Thyroid gland (tissue), 4 donors: ENCODE measurements at regions not wholly inside any gene's neighbourhood (a gene's known extent, or its start where the extent isn't known, plus 50 kb on each side); places are given as distances from the start of the nearest gene placed in this dataset.

Experiments used
- DNase-seq, 2 donors: peaks; one replicate each; pipeline ENCODE4 v3.0.0-alpha.2; 2019
- H3K27ac ChIP-seq, 3 donors: fragments of 200-600 bp; sonication (generic); 1 replicate in 2 of 3; 2 replicates in 1 of 3; pipeline ENCODE4 v1.5.1; 2016 to 2019; ENCODE audit warnings: mild to moderate bottlenecking in 1 of 3, moderate library complexity in 1 of 3
- H3K27me3 ChIP-seq: fragments of 200-600 bp; sonication (generic); one replicate; pipeline ENCODE4 v1.5.1; 2019
- H3K36me3 ChIP-seq, 2 donors: fragments of 200-600 bp; sonication (generic); one replicate each; pipeline ENCODE4 v1.5.1; 2016 to 2019
- H3K4me1 ChIP-seq, 2 donors: fragments of 200-600 bp; sonication (generic); one replicate each; pipeline ENCODE4 v1.5.1; 2017 to 2019
- H3K4me3 ChIP-seq, 3 donors: fragments of 200-600 bp; sonication (generic); replicated peaks in 1 of 3; 1 replicate in 2 of 3; 2 replicates in 1 of 3; pipeline ENCODE4 v1.5.1; 2016; ENCODE audit warnings: mild to moderate bottlenecking in 1 of 3
- H3K9me3 ChIP-seq: fragments of 200-600 bp; sonication (generic); one replicate; pipeline ENCODE4 v1.5.1; 2017
- CTCF ChIP-seq, 6 experiments: fragments of 200-600 bp in 3 of 6; fragments of 450-650 bp in 3 of 6; sonication (generic) in 3 of 6; IDR thresholded peaks; one replicate each; pipeline ENCODE4 v1.5.1; 2016 to 2019; ENCODE audit warnings: antibody characterized with exemption in 6 of 6, mild to moderate bottlenecking in 2 of 6, inconsistent platforms in 1 of 6, moderate library complexity in 1 of 6
- POLR2A ChIP-seq, 2 donors: fragments of 450-650 bp; IDR thresholded peaks; one replicate each; pipeline ENCODE4 v1.6.1; 2017; ENCODE audit warnings: antibody characterized with exemption in 2 of 2, mild to moderate bottlenecking in 2 of 2, moderate library complexity in 1 of 2
- WGBS, 2 donors: methylation state at CpG; one replicate each; pipeline ENCODE4 v1.1.5; 2017; 5-methylcytosine and 5-hydroxymethylcytosine counted together
- intact Hi-C: fragments of 100-400 bp; cut with DNase I; formaldehyde crosslinking; loops from one replicate; pipeline ENCODE4 v1.15.1; 2023

GRCh38 chr6:132962936-132963868, 148.8 kb downstream of the RPS12 start:
- 67 to 70% methylated on average over 7 of the region's 7 CpGs for WGBS, 2 donors
- H3K36me3 ChIP-seq, result no peaks in the 10 kb centered on the region
- TF ChIP-seq CTCF (IDR thresholded peaks at IDR 0.05), result peak; percentile 30 to 80 (median 72)
- TF ChIP-seq POLR2A (IDR thresholded peaks at IDR 0.05), result no peak
- intact Hi-C loops, result no loop called here
- no peak overlapping the region for H3K4me3 ChIP-seq
- no peak overlapping the region for H3K27ac ChIP-seq
- H3K27me3 ChIP-seq, result no peaks in the 10 kb centered on the region
- peaks cover 8 to 9% of the 10 kb centered on the region in 2 donors for H3K4me1 ChIP-seq
- DNase-seq, result peak; percentile 81 to 86
- H3K9me3 ChIP-seq, result no peaks in the 10 kb centered on the region

DNA sequence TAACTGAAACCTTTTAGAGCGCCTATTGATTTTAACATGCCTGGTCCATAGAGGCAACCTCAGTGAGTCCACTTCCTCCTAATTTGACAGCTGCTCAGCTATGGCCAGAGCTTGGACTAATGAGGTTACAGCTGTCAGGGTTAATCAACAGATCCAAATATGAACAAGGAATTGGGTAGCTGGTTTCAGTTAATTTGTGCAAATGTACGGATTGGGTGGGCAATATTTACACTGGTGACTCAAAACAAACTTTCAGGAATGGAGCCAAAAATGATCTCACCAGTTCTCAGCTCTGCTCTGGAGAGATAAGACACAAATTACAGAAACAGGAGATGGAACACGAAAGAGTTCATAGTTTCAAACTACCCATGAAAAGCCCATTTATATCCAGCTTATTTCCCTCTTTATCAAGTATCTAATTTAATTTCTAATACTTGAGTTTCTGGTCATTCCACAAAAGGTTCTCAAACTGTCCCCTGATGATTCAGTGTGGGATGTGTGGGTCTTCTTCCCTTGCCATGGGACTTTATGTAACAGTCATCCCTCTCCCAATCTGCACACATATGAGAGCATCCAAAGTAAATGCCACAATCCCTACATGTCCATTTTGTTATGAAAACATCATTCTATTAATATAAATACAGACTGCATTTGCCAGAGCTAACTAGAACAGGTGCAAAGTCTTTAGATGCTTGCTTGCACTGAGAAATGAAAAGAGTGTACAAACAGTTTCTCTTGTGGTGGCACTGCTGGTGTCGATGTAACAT, 149.9 kb downstream of the RPS12 start:
- Histone ChIP-seq H3K9me3 (no peaks in the 10 kb centered on the region), H3K4me3 (no peak overlapping the region), H3K4me1 (peaks cover 8 to 9% of the 10 kb centered on the region in 2 donors), H3K27ac (no peak overlapping the region), H3K36me3 (no peaks in the 10 kb centered on the region), H3K27me3 (no peaks in the 10 kb centered on the region)
- intact Hi-C loops, result no loop called here
- DNase-seq, result no peak
- 64% methylated on average over 4 of the region's 4 CpGs for WGBS, 2 donors
- TF ChIP-seq CTCF (IDR thresholded peaks at IDR 0.05) (no peak), POLR2A (IDR thresholded peaks at IDR 0.05) (no peak)

GRCh38 chr6:132964868-132965382, 150.6 kb downstream of the RPS12 start:
- intact Hi-C loops, result no loop called here

GRCh38 chr6:132967871-132968270, 153.5 kb downstream of the RPS12 start:
- H3K4me1 ChIP-seq, result no peaks in the 10 kb centered on the region
- no peaks in the 10 kb centered on the region for H3K9me3 ChIP-seq
- no peaks in the 10 kb centered on the region for H3K27me3 ChIP-seq
- H3K27ac ChIP-seq, result no peak overlapping the region
- no peak for TF ChIP-seq CTCF (IDR thresholded peaks at IDR 0.05)
- TF ChIP-seq POLR2A (IDR thresholded peaks at IDR 0.05), result no peak
- no peak for DNase-seq
- intact Hi-C loops, result no loop called here
- 86 to 87% methylated on average over 2 of the region's 2 CpGs for WGBS, 2 donors
- H3K36me3 ChIP-seq, result no peaks in the 10 kb centered on the region
- no peak overlapping the region for H3K4me3 ChIP-seq

More at GRCh38 chr6:132964868-132965382, 150.6 kb downstream of the RPS12 start:
- DNase-seq, result no peak
- Histone ChIP-seq H3K27ac (no peak overlapping the region), H3K9me3 (no peaks in the 10 kb centered on the region), H3K4me1 (peaks cover 8 to 9% of the 10 kb centered on the region in 2 donors), H3K4me3 (no peak overlapping the region), H3K36me3 (no peaks in the 10 kb centered on the region), H3K27me3 (no peaks in the 10 kb centered on the region)
- WGBS, 2 donors, result 62 to 70% methylated on average over 2 of the region's 2 CpGs
- TF ChIP-seq CTCF (IDR thresholded peaks at IDR 0.05) (no peak), POLR2A (IDR thresholded peaks at IDR 0.05) (no peak)
